Loucy (cell line): ENCODE measurements at regions not wholly inside any gene's neighbourhood (a gene's known extent, or its start where the extent isn't known, plus 50 kb on each side); places are given as distances from the start of the nearest gene placed in this dataset.

ENCODE experiments used
- EZH2phosphoT487 ChIP-seq: fragments of 200-600 bp; IDR thresholded peaks from 2 replicates; pipeline ENCODE4 v1.6.1; 2018; ENCODE audit warnings: antibody characterized with exemption, mild to moderate bottlenecking, moderate library complexity, borderline replicate concordance
- TF ChIP-seq, protein P1 (sequence below): fragments of 200-600 bp; sonication (generic); conservative IDR thresholded peaks from 2 replicates; pipeline ENCODE4 v1.5.1; 2014; ENCODE audit warnings: mild to moderate bottlenecking, antibody characterized with exemption, low read length

DNA sequence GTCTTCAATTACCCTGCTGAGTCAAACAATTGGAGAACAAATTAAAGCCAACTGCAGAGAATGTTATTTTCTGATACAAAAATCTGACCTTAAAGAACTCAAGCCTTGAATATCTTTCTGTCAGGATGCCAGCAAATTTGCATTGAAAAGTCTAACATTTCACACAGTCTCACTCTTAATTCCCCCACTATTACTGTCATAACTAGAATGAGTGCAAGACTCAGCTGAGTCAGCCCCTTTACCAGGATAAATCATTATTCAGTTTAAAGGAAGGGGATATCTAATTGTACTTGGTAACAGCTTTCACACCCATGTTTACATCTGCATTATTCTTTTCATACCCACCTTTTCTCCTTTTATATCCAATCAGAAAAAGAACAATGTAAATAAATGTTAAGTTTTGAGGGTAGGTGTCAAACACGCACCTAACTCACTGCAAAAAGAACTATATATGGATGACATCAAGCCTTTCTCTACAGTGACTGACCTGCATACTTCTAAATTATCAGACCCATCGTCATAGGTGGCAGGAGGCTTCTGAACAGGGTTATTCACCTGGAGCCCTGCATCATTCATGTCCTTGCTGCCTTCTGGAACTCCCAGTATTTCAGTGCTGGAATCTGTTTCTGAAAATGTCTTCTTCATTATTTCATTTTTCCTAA lies 117.4 kb downstream of the TMA16 start:
- TF ChIP-seq, protein P1, sequence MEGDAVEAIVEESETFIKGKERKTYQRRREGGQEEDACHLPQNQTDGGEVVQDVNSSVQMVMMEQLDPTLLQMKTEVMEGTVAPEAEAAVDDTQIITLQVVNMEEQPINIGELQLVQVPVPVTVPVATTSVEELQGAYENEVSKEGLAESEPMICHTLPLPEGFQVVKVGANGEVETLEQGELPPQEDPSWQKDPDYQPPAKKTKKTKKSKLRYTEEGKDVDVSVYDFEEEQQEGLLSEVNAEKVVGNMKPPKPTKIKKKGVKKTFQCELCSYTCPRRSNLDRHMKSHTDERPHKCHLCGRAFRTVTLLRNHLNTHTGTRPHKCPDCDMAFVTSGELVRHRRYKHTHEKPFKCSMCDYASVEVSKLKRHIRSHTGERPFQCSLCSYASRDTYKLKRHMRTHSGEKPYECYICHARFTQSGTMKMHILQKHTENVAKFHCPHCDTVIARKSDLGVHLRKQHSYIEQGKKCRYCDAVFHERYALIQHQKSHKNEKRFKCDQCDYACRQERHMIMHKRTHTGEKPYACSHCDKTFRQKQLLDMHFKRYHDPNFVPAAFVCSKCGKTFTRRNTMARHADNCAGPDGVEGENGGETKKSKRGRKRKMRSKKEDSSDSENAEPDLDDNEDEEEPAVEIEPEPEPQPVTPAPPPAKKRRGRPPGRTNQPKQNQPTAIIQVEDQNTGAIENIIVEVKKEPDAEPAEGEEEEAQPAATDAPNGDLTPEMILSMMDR = no peak
- TF ChIP-seq EZH2phosphoT487 = no peak
